HS-5 (cell line): ENCODE measurements at regions not wholly inside any gene's neighbourhood (a gene's known extent, or its start where the extent isn't known, plus 50 kb on each side); places are given as distances from the start of the nearest gene placed in this dataset.
A peak's percentile ranks its signal among the peaks of the same experiment; 100 is the strongest.
"Not testable (repeated sequence)": the region's sequence is repeated elsewhere in the genome, so short reads cannot be mapped to it uniquely, and the experiment has no call there.

ENCODE experiments used
- DNase-seq: peaks from one replicate; pipeline ENCODE4 v3.0.0-alpha.2; 2012; ENCODE audit warnings: low read depth

- DNase-seq: no peak
These were observed 279.6 kb downstream of the KLF5 start for GRCh38 chr13:73338389-73338788.

GRCh38 chr13:73337532-73337931 is 278.7 kb downstream of the KLF5 start:
- no peak for DNase-seq

- DNase-seq: no peak
These were observed 278.0 kb downstream of the KLF5 start for GRCh38 chr13:73336773-73337172.

GRCh38 chr13:73335944-73336343 is 277.1 kb downstream of the KLF5 start:
- DNase-seq: no peak

GRCh38 chr13:73335210-73335609 is 276.4 kb downstream of the KLF5 start:
- DNase-seq: peak; percentile 43

GRCh38 chr13:73334445-73334844 is 275.6 kb downstream of the KLF5 start:
- no peak for DNase-seq

- no peak for DNase-seq
These were observed 272.8 kb downstream of the KLF5 start for GRCh38 chr13:73331556-73331955.

GRCh38 chr13:73329355-73329754 is 270.6 kb downstream of the KLF5 start:
- no peak for DNase-seq

GRCh38 chr13:73327579-73327978 is 268.8 kb downstream of the KLF5 start:
- no peak for DNase-seq

GRCh38 chr13:73325723-73326558 is 267.1 kb downstream of the KLF5 start:
- no peak for DNase-seq

GRCh38 chr13:73324842-73325722 is 266.3 kb downstream of the KLF5 start:
- DNase-seq: no peak

- no peak for DNase-seq
These were observed 264.8 kb downstream of the KLF5 start for GRCh38 chr13:73323615-73324014.

GRCh38 chr13:73321043-73321442 is 262.2 kb downstream of the KLF5 start:
- no peak for DNase-seq

- no peak for DNase-seq
These were observed 258.3 kb downstream of the KLF5 start for GRCh38 chr13:73317140-73317539.

- no peak for DNase-seq
These were observed 251.6 kb downstream of the KLF5 start for GRCh38 chr13:73310366-73310765.

- no peak for DNase-seq
These were observed 248.7 kb downstream of the KLF5 start for GRCh38 chr13:73307481-73307880.

- no peak for DNase-seq
These were observed 247.9 kb downstream of the KLF5 start for GRCh38 chr13:73306688-73307087.

GRCh38 chr13:73304442-73304841 is 245.6 kb downstream of the KLF5 start:
- no peak for DNase-seq

GRCh38 chr13:73303851-73304250 is 245.0 kb downstream of the KLF5 start:
- DNase-seq: peak; percentile 45

- not testable (repeated sequence) for DNase-seq
These were observed 242.8 kb downstream of the KLF5 start for GRCh38 chr13:73301622-73302021.

GRCh38 chr13:73300718-73301425 is 242.1 kb downstream of the KLF5 start:
- no peak for DNase-seq

GRCh38 chr13:73299787-73300186 is 241.0 kb downstream of the KLF5 start:
- DNase-seq: no peak
